Lower leg skin (tissue), 4 donors: ENCODE measurements at regions not wholly inside any gene's neighbourhood (a gene's known extent, or its start where the extent isn't known, plus 50 kb on each side); places are given as distances from the start of the nearest gene placed in this dataset.

Experiments used
- DNase-seq, 2 donors: peaks; one replicate each; pipeline ENCODE4 v3.0.0-alpha.2; 2019; ENCODE audit warnings: low spot score in 2 of 2
- H3K4me3 ChIP-seq: fragments of 200-600 bp; sonication (generic); 2 replicates; pipeline ENCODE4 v1.5.1; 2017; ENCODE audit warnings: mild to moderate bottlenecking, low read depth; ENCODE audit not compliant: poor library complexity, severe bottlenecking
- POLR2A ChIP-seq, 2 donors: fragments of 450-650 bp; IDR thresholded peaks; one replicate each; pipeline ENCODE4 v1.6.1; 2016 to 2017; ENCODE audit warnings: antibody characterized with exemption in 2 of 2, mild to moderate bottlenecking in 1 of 2, moderate library complexity in 1 of 2
- WGBS, 2 donors: methylation state at CpG; one replicate each; pipeline ENCODE4 v1.1.5; 2018; 5-methylcytosine and 5-hydroxymethylcytosine counted together
- intact Hi-C: fragments of 100-400 bp; cut with DNase I; formaldehyde crosslinking; loops from one replicate; pipeline ENCODE4 v1.15.0; 2023; ENCODE audit warnings: low total_unique reads
- TF ChIP-seq, protein P1 (sequence below), 3 donors: fragments of 450-650 bp; IDR thresholded peaks; one replicate each; pipeline ENCODE4 v1.5.1; 2016; ENCODE audit warnings: antibody characterized with exemption in 3 of 3, mild to moderate bottlenecking in 3 of 3, moderate library complexity in 2 of 3

DNA sequence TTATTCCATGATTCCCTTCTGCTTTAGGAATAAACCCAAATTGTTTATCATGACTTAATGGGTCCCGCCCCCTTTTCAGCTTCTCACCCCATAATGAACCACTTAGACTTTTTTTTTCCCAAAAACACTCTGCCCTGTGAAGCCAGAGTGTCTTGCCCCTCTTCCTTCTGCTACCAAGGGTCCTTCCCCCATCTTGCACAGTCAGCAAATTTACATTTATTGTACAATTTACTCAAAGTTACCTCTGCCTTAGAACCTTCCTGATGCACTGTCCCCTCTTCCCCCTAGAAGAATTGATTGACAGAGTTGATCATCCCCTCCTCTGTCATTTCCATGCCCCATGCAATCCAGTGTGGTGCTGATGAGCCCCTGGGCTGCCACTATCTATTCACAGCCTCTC is 101.5 kb upstream of the PPP2R3A start:
- intact Hi-C loops, result no loop called here
- no peak overlapping the region for H3K4me3 ChIP-seq
- no peak for TF ChIP-seq POLR2A (IDR thresholded peaks at IDR 0.05)
- TF ChIP-seq, protein P1, sequence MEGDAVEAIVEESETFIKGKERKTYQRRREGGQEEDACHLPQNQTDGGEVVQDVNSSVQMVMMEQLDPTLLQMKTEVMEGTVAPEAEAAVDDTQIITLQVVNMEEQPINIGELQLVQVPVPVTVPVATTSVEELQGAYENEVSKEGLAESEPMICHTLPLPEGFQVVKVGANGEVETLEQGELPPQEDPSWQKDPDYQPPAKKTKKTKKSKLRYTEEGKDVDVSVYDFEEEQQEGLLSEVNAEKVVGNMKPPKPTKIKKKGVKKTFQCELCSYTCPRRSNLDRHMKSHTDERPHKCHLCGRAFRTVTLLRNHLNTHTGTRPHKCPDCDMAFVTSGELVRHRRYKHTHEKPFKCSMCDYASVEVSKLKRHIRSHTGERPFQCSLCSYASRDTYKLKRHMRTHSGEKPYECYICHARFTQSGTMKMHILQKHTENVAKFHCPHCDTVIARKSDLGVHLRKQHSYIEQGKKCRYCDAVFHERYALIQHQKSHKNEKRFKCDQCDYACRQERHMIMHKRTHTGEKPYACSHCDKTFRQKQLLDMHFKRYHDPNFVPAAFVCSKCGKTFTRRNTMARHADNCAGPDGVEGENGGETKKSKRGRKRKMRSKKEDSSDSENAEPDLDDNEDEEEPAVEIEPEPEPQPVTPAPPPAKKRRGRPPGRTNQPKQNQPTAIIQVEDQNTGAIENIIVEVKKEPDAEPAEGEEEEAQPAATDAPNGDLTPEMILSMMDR (IDR thresholded peaks at IDR 0.05), result no peak
- WGBS, 2 donors, result 89 to 92% methylated on average over 1 of the region's 1 CpG
- no peak for DNase-seq

DNA sequence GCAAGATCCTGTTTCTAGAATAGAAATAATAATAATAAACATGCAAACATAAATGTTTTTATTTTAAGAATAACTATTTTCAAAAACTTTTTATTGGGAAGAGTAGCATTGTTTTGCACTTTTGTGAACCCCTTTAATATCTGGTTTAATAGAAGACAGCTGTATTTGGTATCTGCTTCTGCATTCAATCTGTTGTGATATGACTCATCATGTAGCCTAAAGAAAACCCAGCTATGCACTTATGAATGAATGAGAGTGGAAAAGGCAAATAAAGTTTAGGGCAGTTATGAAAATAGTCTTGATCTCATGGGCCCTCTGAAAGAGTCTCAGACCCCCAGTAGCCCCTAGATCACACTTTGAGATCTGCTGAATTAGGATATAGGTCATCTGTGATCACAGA is 100.4 kb upstream of the PPP2R3A start:
- no peak overlapping the region for H3K4me3 ChIP-seq
- TF ChIP-seq POLR2A (IDR thresholded peaks at IDR 0.05), result no peak
- TF ChIP-seq, protein P1 (IDR thresholded peaks at IDR 0.05), result no peak
- intact Hi-C loops, result no loop called here
- DNase-seq, result no peak

DNA sequence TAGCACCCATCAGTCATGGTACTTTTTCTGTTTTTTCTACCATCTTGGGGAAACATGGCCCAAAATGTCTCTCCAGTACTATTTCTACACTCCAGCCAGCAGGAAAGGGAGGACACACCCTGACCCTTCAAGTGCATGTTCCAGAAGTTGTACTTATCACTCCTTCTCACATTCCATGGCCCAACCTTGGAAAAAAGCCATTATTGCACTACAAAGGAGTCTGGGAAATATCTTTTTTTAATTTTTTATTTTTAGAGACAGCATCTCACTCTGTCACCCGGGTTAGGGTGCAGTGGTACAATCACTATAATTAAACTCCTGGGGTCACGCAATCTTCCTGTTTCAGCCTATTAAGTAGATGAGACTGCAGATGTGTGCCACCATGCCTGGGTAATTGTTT is 100.0 kb upstream of the PPP2R3A start:
- DNase-seq, result no peak
- TF ChIP-seq, protein P1 (IDR thresholded peaks at IDR 0.05), result no peak
- TF ChIP-seq POLR2A (IDR thresholded peaks at IDR 0.05), result no peak
- intact Hi-C loops, result no loop called here
- WGBS, 2 donors, result 69% methylated on average over 2 of the region's 2 CpGs
- H3K4me3 ChIP-seq, result no peak overlapping the region

DNA sequence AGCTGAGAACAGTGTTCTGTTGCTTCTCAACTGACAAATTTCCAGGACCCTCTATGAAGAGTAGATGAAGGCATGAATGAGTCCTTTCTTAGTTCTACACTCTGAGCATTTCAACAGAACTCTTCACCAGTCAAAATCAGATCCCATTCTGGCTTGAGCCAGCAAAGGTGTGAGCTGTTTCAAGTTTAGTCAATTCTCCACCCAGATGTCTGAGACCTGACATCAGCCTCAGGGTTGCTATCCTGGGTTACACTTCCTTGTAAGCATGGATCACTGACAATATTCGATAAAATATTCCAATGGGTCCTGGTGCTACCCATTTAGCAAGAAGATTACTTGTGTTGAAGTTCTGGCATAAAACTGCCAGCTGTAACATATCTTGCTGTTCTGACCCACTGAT is 97.6 kb upstream of the PPP2R3A start:
- intact Hi-C loops, result no loop called here
- no peak for DNase-seq
- TF ChIP-seq, protein P1 (IDR thresholded peaks at IDR 0.05), result no peak
- TF ChIP-seq POLR2A (IDR thresholded peaks at IDR 0.05), result no peak
- WGBS, 2 donors, result 54 to 59% methylated on average over 1 of the region's 1 CpG
- H3K4me3 ChIP-seq, result no peak overlapping the region

DNA sequence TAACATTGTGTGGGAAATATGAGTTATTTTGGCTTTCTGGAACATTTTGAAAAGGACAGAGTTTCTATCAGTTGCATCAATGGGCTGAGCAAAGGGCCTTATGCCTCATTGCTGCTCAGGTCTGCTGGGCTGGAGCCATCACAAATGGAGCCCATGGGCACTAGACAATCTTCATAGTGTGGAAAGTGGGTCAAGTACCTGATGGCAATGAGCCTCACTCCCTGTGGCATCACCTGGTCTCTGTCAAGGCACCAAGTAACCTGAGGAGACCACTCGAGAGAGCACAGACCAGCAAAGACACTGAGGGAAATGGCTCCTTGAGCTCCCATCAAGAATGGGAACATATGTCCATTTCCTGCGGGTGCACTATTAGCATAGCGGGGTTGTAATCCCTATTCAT is 96.7 kb upstream of the PPP2R3A start:
- intact Hi-C loops, result no loop called here
- WGBS, 2 donors, result 71 to 84% methylated on average over 3 of the region's 3 CpGs
- no peak for DNase-seq
- TF ChIP-seq POLR2A (IDR thresholded peaks at IDR 0.05), result no peak
- TF ChIP-seq, protein P1 (IDR thresholded peaks at IDR 0.05), result no peak
- H3K4me3 ChIP-seq, result no peak overlapping the region

DNA sequence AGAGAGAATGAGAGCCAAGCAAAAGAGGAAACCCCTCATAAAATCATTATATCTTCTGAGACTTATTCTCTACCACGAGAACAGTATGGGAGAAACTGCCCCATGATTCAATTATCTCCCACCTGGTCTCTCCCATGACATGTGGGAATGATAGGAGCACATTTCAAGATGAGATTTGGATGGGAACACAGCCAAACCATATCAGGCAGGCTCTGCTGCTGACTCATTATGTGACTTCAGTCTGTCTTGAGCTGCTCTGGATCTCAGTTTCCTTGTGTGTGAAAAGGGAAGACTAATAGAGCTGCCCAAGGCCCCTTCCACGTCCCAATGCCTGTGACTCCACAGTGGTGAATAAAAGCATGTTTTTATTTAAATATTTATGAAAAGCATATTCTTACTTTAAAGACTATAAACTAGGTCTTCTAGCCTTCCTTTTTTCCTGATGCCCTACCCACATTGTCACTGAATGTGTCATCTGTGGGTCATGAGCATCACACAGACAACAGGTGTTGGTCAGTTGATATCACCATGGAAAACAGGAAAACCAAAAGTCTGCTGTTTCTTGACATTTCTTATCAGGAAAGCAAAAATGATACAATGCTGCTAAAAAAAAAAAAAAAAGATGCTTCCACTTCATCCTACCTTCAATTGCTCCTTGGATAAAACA is 96.0 kb upstream of the PPP2R3A start:
- 55 to 70% methylated on average over 2 of the region's 2 CpGs for WGBS, 2 donors
- DNase-seq, result no peak
- no peak for TF ChIP-seq POLR2A (IDR thresholded peaks at IDR 0.05)
- TF ChIP-seq, protein P1 (IDR thresholded peaks at IDR 0.05), result no peak
- intact Hi-C loops, result no loop called here
- H3K4me3 ChIP-seq, result no peak overlapping the region
